HEK293 (cell line): ENCODE measurements at regions not wholly inside any gene's neighbourhood (a gene's known extent, or its start where the extent isn't known, plus 50 kb on each side); places are given as distances from the start of the nearest gene placed in this dataset.

Source experiments
- CTCF ChIA-PET: fragments of 350-600 bp; formaldehyde crosslinking; extraction: SDS; loops from one replicate; lab custom pipeline; 2021; ENCODE audit warnings: antibody characterized with exemption; lab: Yijun Ruan, JAX
- POLR2A ChIA-PET: fragments of 300-600 bp; formaldehyde crosslinking; extraction: SDS; loops from one replicate; lab custom pipeline; 2020; ENCODE audit warnings: antibody characterized with exemption, inconsistent platforms; lab: Yijun Ruan, JAX
- H3K27ac ChIP-seq: fragments of 200-500 bp; sonication (Bioruptor generic); 2 replicates; pipeline ENCODE4 v1.5.1; 2014; ENCODE audit warnings: low read depth, low read length, control low read depth, inconsistent platforms; ENCODE audit errors: extremely low read depth
- H3K36me3 ChIP-seq, 2 experiments: fragments of 200-500 bp in 1 of 2; sonication (Bioruptor generic) in 1 of 2; 1 replicate in 1 of 2; 2 replicates in 1 of 2; pipeline ENCODE4 v1.5.1; 2014 to 2017; ENCODE audit warnings: inconsistent platforms in 2 of 2, low read length in 2 of 2; ENCODE audit not compliant: control insufficient read depth in 2 of 2, insufficient read depth in 1 of 2
- H3K4me1 ChIP-seq: fragments of 200-500 bp; sonication (Bioruptor generic); 2 replicates; pipeline ENCODE4 v1.5.1; 2014; ENCODE audit warnings: mild to moderate bottlenecking, low read length, inconsistent platforms; ENCODE audit not compliant: control insufficient read depth, insufficient read depth
- H3K4me3 ChIP-seq: 2 replicates; pipeline ENCODE4 v1.5.1; 2011; ENCODE audit warnings: low read depth, mild to moderate bottlenecking, control low read depth, low read length, moderate library complexity
- H3K9me3 ChIP-seq: fragments of 200-500 bp; sonication (Bioruptor generic); 2 replicates; pipeline ENCODE4 v1.5.1; 2014; ENCODE audit warnings: low read depth, low read length, inconsistent platforms; ENCODE audit not compliant: control insufficient read depth, insufficient read depth
- PRDM6 ChIP-seq: fragments of 450-650 bp; formaldehyde crosslinking; IDR thresholded peaks from 2 replicates; pipeline ENCODE4 v1.5.1; 2017; ENCODE audit warnings: missing biosample characterization, missing genetic modification characterization
- SETDB1 ChIP-seq: IDR thresholded peaks from one replicate; pipeline ENCODE4 v1.6.1; 2017; ENCODE audit warnings: mild to moderate bottlenecking, low read length, moderate library complexity, mixed read lengths; ENCODE audit not compliant: insufficient read length
- ZBTB21 ChIP-seq: fragments of 450-650 bp; formaldehyde crosslinking; IDR thresholded peaks from 2 replicates; pipeline ENCODE4 v1.5.1; 2017; ENCODE audit warnings: missing biosample characterization, missing genetic modification characterization
- ZBTB44 ChIP-seq: fragments of 450-650 bp; IDR thresholded peaks from 2 replicates; pipeline ENCODE4 v1.5.1; 2018; ENCODE audit warnings: missing biosample characterization, mild to moderate bottlenecking, missing genetic modification characterization
- ZFP69B ChIP-seq: fragments of 450-650 bp; formaldehyde crosslinking; IDR thresholded peaks from 2 replicates; pipeline ENCODE4 v1.5.1; 2016; ENCODE audit warnings: missing biosample characterization, missing genetic modification characterization
- ZNF146 ChIP-seq: fragments of 450-650 bp; formaldehyde crosslinking; IDR thresholded peaks from 2 replicates; pipeline ENCODE4 v1.5.1; 2016; ENCODE audit warnings: missing biosample characterization, missing genetic modification characterization
- ZNF174 ChIP-seq: fragments of 450-650 bp; formaldehyde crosslinking; IDR thresholded peaks from 2 replicates; pipeline ENCODE4 v1.5.0; 2017; ENCODE audit warnings: missing biosample characterization, mild to moderate bottlenecking, missing genetic modification characterization
- ZNF211 ChIP-seq: fragments of 450-650 bp; formaldehyde crosslinking; IDR thresholded peaks from 2 replicates; pipeline ENCODE4 v1.5.1; 2016; ENCODE audit warnings: low read depth, missing biosample characterization, missing genetic modification characterization
- ZNF302 ChIP-seq: fragments of 450-650 bp; formaldehyde crosslinking; IDR thresholded peaks from 2 replicates; pipeline ENCODE4 v1.5.1; 2016; ENCODE audit warnings: missing biosample characterization, missing genetic modification characterization, low read depth
- ZNF324 ChIP-seq: fragments of 450-650 bp; formaldehyde crosslinking; IDR thresholded peaks from 2 replicates; pipeline ENCODE4 v1.5.1; 2016; ENCODE audit warnings: missing biosample characterization, missing genetic modification characterization
- ZNF350 ChIP-seq: fragments of 450-650 bp; formaldehyde crosslinking; IDR thresholded peaks from 2 replicates; pipeline ENCODE4 v1.5.0; 2017; ENCODE audit warnings: missing biosample characterization, mild to moderate bottlenecking, missing genetic modification characterization
- ZNF362 ChIP-seq: fragments of 450-650 bp; formaldehyde crosslinking; IDR thresholded peaks from 2 replicates; pipeline ENCODE4 v1.5.1; 2016; ENCODE audit warnings: missing biosample characterization, missing genetic modification characterization
- ZNF521 ChIP-seq: fragments of 450-650 bp; formaldehyde crosslinking; IDR thresholded peaks from 2 replicates; pipeline ENCODE4 v1.5.1; 2017; ENCODE audit warnings: missing biosample characterization, mild to moderate bottlenecking, missing genetic modification characterization
- ZNF558 ChIP-seq: fragments of 450-650 bp; formaldehyde crosslinking; IDR thresholded peaks from 2 replicates; pipeline ENCODE4 v1.5.1; 2016; ENCODE audit warnings: missing biosample characterization, missing genetic modification characterization
- ZNF561 ChIP-seq: fragments of 450-650 bp; IDR thresholded peaks from 2 replicates; pipeline ENCODE4 v1.5.1; 2018; ENCODE audit warnings: missing biosample characterization, missing genetic modification characterization, borderline replicate concordance
- ZNF596 ChIP-seq: fragments of 450-650 bp; IDR thresholded peaks from 2 replicates; pipeline ENCODE4 v1.5.0; 2018; ENCODE audit warnings: missing biosample characterization, mild to moderate bottlenecking, missing genetic modification characterization, moderate library complexity
- ZNF623 ChIP-seq: fragments of 450-650 bp; formaldehyde crosslinking; IDR thresholded peaks from 2 replicates; pipeline ENCODE4 v1.5.1; 2016; ENCODE audit warnings: missing biosample characterization, missing genetic modification characterization
- ZNF626 ChIP-seq: fragments of 450-650 bp; sonication (Bioruptor Pico); formaldehyde crosslinking; IDR thresholded peaks from 2 replicates; pipeline ENCODE4 v1.5.1; 2018; ENCODE audit warnings: missing biosample characterization, missing genetic modification characterization, inconsistent platforms
- ZNF629 ChIP-seq: fragments of 450-650 bp; formaldehyde crosslinking; IDR thresholded peaks from 2 replicates; pipeline ENCODE4 v1.5.1; 2017; ENCODE audit warnings: missing biosample characterization, missing genetic modification characterization
- ZNF654 ChIP-seq: fragments of 450-650 bp; formaldehyde crosslinking; IDR thresholded peaks from 2 replicates; pipeline ENCODE4 v1.5.1; 2016; ENCODE audit warnings: low read depth, missing biosample characterization, missing genetic modification characterization
- ZNF704 ChIP-seq: fragments of 450-650 bp; formaldehyde crosslinking; IDR thresholded peaks from 2 replicates; pipeline ENCODE4 v1.5.1; 2016; ENCODE audit warnings: missing biosample characterization, missing genetic modification characterization
- ZNF777 ChIP-seq: fragments of 450-650 bp; formaldehyde crosslinking; IDR thresholded peaks from 2 replicates; pipeline ENCODE4 v1.5.1; 2017; ENCODE audit warnings: missing biosample characterization, missing genetic modification characterization, borderline replicate concordance
- ZNF791 ChIP-seq: fragments of 450-650 bp; formaldehyde crosslinking; IDR thresholded peaks from 2 replicates; pipeline ENCODE4 v1.5.1; 2016; ENCODE audit warnings: missing biosample characterization, missing genetic modification characterization
- ZNF792 ChIP-seq: fragments of 450-650 bp; formaldehyde crosslinking; IDR thresholded peaks from 2 replicates; pipeline ENCODE4 v1.5.1; 2016; ENCODE audit warnings: missing biosample characterization, missing genetic modification characterization
- ZSCAN23 ChIP-seq: fragments of 450-650 bp; formaldehyde crosslinking; IDR thresholded peaks from 2 replicates; pipeline ENCODE4 v1.5.1; 2016; ENCODE audit warnings: missing biosample characterization, missing genetic modification characterization
- TF ChIP-seq, protein P1 (sequence below): fragments of 450-650 bp; formaldehyde crosslinking; IDR thresholded peaks from 2 replicates; pipeline ENCODE4 v1.5.1; 2016; ENCODE audit warnings: missing biosample characterization, missing genetic modification characterization

GRCh38 chr4:126895988-126896570, 736.7 kb upstream of the INTU start (continued):
- no peak for TF ChIP-seq ZNF558 (tag by site-specific recombination)
- no peak for TF ChIP-seq ZNF791 (tag by site-specific recombination)
- no peak for TF ChIP-seq ZNF174 (tag by site-specific recombination)
- TF ChIP-seq ZNF704 (tag by site-specific recombination), result no peak

GRCh38 chr4:126897038-126897437, 735.7 kb upstream of the INTU start:
- Histone ChIP-seq H3K9me3 (no peaks in the 10 kb centered on the region), H3K36me3 (no peaks in the 10 kb centered on the region), H3K4me1 (no peaks in the 10 kb centered on the region), H3K27ac (no peak overlapping the region), H3K4me3 (no peak overlapping the region)
- POLR2A ChIA-PET, result no interaction called here
- CTCF ChIA-PET, result no interaction called here
- TF ChIP-seq SETDB1 (peak; percentile 59), ZNF596 (tag by site-specific recombination) (no peak), ZNF623 (tag by site-specific recombination) (no peak), ZNF626 (tag by site-specific recombination) (no peak)
- TF ChIP-seq, protein P1, sequence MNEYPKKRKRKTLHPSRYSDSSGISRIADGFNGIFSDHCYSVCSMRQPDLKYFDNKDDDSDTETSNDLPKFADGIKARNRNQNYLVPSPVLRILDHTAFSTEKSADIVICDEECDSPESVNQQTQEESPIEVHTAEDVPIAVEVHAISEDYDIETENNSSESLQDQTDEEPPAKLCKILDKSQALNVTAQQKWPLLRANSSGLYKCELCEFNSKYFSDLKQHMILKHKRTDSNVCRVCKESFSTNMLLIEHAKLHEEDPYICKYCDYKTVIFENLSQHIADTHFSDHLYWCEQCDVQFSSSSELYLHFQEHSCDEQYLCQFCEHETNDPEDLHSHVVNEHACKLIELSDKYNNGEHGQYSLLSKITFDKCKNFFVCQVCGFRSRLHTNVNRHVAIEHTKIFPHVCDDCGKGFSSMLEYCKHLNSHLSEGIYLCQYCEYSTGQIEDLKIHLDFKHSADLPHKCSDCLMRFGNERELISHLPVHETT (tag by site-specific recombination), result no peak

- Histone ChIP-seq H3K4me3 (no peak overlapping the region), H3K4me1 (no peaks in the 10 kb centered on the region), H3K27ac (no peak overlapping the region), H3K36me3 (no peaks in the 10 kb centered on the region), H3K9me3 (no peaks in the 10 kb centered on the region)
- POLR2A ChIA-PET, result no interaction called here
- CTCF ChIA-PET, result no interaction called here
- TF ChIP-seq ZNF146 (tag by site-specific recombination), result no peak
- TF ChIP-seq ZNF629 (tag by site-specific recombination), result no peak
- TF ChIP-seq ZNF654 (tag by site-specific recombination), result no peak
- no peak for TF ChIP-seq ZNF777 (tag by site-specific recombination)
- TF ChIP-seq ZNF792 (tag by site-specific recombination), result no peak
- no peak for TF ChIP-seq ZNF362 (tag by site-specific recombination)
- no peak for TF ChIP-seq ZNF211
- TF ChIP-seq PRDM6, result no peak
- TF ChIP-seq ZNF350 (tag by site-specific recombination), result no peak
- no peak for TF ChIP-seq ZNF704 (tag by site-specific recombination)
- no peak for TF ChIP-seq ZNF302
- TF ChIP-seq ZBTB44, result no peak
- TF ChIP-seq ZBTB21, result no peak
- no peak for TF ChIP-seq ZSCAN23 (tag by site-specific recombination)
- no peak for TF ChIP-seq ZNF324 (tag by site-specific recombination)
- no peak for TF ChIP-seq ZNF521
- TF ChIP-seq ZFP69B (tag by site-specific recombination), result no peak
- no peak for TF ChIP-seq ZNF561
These were observed 733.9 kb upstream of the INTU start for GRCh38 chr4:126898815-126899214.
